Adrenal gland (tissue), 5 donors: ENCODE measurements at regions not wholly inside any gene's neighbourhood (a gene's known extent, or its start where the extent isn't known, plus 50 kb on each side); places are given as distances from the start of the nearest gene placed in this dataset.

Source experiments
- POLR2A ChIP-seq, 2 donors: fragments of 450-650 bp; IDR thresholded peaks; one replicate each; pipeline ENCODE4 v1.6.1; 2017; ENCODE audit warnings: antibody characterized with exemption in 2 of 2, mild to moderate bottlenecking in 2 of 2, moderate library complexity in 1 of 2
- TF ChIP-seq, protein P1 (sequence below), 6 experiments: fragments of 450-650 bp in 4 of 6; fragments of 200-600 bp in 2 of 6; sonication (generic) in 1 of 6; IDR thresholded peaks; 1 replicate in 5 of 6; 2 replicates in 1 of 6; pipeline versions ENCODE4 v1.5.1 to v1.8.0; 2016 to 2021; ENCODE audit warnings: antibody characterized with exemption in 6 of 6, mild to moderate bottlenecking in 2 of 6, moderate library complexity in 1 of 6
- donor health status: DM: no; HTN: no; CAD: no.

DNA sequence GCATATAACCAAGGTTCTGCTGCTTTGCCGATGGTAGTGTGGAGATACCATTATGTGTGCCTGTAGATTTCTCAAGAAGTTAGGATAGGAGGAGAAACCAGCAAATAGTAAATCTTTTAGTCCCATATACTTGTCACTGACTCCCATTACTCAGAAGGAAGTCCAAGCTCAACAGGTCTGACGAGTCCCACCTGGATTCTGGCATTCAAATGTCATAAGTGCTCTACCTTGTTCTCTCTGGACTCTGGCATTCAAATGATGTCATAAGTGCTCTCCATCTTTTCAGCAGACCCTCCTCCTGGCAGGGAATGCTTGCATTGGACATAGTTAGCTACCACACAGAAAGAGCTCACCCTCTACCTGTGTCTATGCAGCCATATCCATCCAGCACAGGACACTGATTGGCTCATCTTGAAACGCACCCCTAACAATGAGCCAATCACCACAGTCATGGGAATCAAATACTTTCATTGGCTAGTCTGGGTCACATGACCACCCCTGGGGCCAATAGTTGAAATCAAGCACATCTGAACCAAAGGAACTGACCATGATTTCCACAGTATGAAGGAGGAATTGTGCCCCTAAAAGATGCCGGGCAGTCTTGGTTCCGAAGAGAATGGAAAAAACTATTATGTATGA is 205.0 kb upstream of the ADAMTS9 start:
- TF ChIP-seq, protein P1, sequence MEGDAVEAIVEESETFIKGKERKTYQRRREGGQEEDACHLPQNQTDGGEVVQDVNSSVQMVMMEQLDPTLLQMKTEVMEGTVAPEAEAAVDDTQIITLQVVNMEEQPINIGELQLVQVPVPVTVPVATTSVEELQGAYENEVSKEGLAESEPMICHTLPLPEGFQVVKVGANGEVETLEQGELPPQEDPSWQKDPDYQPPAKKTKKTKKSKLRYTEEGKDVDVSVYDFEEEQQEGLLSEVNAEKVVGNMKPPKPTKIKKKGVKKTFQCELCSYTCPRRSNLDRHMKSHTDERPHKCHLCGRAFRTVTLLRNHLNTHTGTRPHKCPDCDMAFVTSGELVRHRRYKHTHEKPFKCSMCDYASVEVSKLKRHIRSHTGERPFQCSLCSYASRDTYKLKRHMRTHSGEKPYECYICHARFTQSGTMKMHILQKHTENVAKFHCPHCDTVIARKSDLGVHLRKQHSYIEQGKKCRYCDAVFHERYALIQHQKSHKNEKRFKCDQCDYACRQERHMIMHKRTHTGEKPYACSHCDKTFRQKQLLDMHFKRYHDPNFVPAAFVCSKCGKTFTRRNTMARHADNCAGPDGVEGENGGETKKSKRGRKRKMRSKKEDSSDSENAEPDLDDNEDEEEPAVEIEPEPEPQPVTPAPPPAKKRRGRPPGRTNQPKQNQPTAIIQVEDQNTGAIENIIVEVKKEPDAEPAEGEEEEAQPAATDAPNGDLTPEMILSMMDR (IDR thresholded peaks at IDR 0.05): no peak
- no peak for TF ChIP-seq POLR2A (IDR thresholded peaks at IDR 0.05)
